SK-MEL-5 (cell line): ENCODE measurements at regions not wholly inside any gene's neighbourhood (a gene's known extent, or its start where the extent isn't known, plus 50 kb on each side); places are given as distances from the start of the nearest gene placed in this dataset.
"Not testable (repeated sequence)": the region's sequence is repeated elsewhere in the genome, so short reads cannot be mapped to it uniquely, and the experiment has no call there.

ENCODE experiments used
- DNase-seq: peaks from one replicate; pipeline ENCODE4 v3.0.0-alpha.2; 2016; ENCODE audit warnings: low read depth, low spot score
- in situ Hi-C: cut with HindIII; loops from 2 replicates; pipeline ENCODE4 v1.10.0; 2016; ENCODE audit warnings: low sequenced_read_pairs, high pct_unique_total_duplicates, low pct_unique_long_range_greater_than_20kb

GRCh38 chr4:180999217-180999616 lies 1244.0 kb upstream of the TENM3 start:
- peak; percentile 9 for DNase-seq
- in situ Hi-C loops = no loop called here

GRCh38 chr4:181004056-181004455 lies 1239.1 kb upstream of the TENM3 start:
- DNase-seq = no peak
- in situ Hi-C loops = no loop called here

- no peak for DNase-seq
- in situ Hi-C loops = no loop called here
These were observed 1236.5 kb upstream of the TENM3 start for GRCh38 chr4:181006499-181007260.

GRCh38 chr4:181007751-181008150 lies 1235.5 kb upstream of the TENM3 start:
- no peak for DNase-seq
- in situ Hi-C loops = no loop called here

GRCh38 chr4:181008164-181008563 lies 1235.0 kb upstream of the TENM3 start:
- DNase-seq = peak; percentile 70
- in situ Hi-C loops = no loop called here

GRCh38 chr4:181013162-181013561 lies 1230.0 kb upstream of the TENM3 start:
- no peak for DNase-seq
- in situ Hi-C loops = no loop called here

GRCh38 chr4:181017038-181017437 lies 1226.2 kb upstream of the TENM3 start:
- no peak for DNase-seq
- in situ Hi-C loops = no loop called here

- no peak for DNase-seq
- in situ Hi-C loops = no loop called here
These were observed 1224.7 kb upstream of the TENM3 start for GRCh38 chr4:181018472-181018871.

GRCh38 chr4:181018913-181019312 lies 1224.3 kb upstream of the TENM3 start:
- in situ Hi-C loops = no loop called here
- DNase-seq = no peak

GRCh38 chr4:181020456-181020855 lies 1222.7 kb upstream of the TENM3 start:
- in situ Hi-C loops = no loop called here
- DNase-seq = no peak

GRCh38 chr4:181021213-181021612 lies 1222.0 kb upstream of the TENM3 start:
- in situ Hi-C loops = no loop called here
- no peak for DNase-seq

GRCh38 chr4:181030135-181030921 lies 1212.9 kb upstream of the TENM3 start:
- in situ Hi-C loops, DNase-seq: not testable (repeated sequence)

GRCh38 chr4:181030961-181031360 lies 1212.2 kb upstream of the TENM3 start:
- in situ Hi-C loops = no loop called here
- DNase-seq = no peak

GRCh38 chr4:181043486-181043885 lies 1199.7 kb upstream of the TENM3 start:
- DNase-seq = no peak
- in situ Hi-C loops = no loop called here

GRCh38 chr4:181046809-181047208 lies 1196.4 kb upstream of the TENM3 start:
- no peak for DNase-seq
- in situ Hi-C loops = no loop called here

- no peak for DNase-seq
- in situ Hi-C loops = no loop called here
These were observed 1191.3 kb upstream of the TENM3 start for GRCh38 chr4:181051931-181052330.

- in situ Hi-C loops = no loop called here
- DNase-seq = no peak
These were observed 1181.4 kb upstream of the TENM3 start for GRCh38 chr4:181061787-181062186.

GRCh38 chr4:181063212-181063611 lies 1180.0 kb upstream of the TENM3 start:
- in situ Hi-C loops = no loop called here
- DNase-seq = no peak

- no peak for DNase-seq
- in situ Hi-C loops = no loop called here
These were observed 1165.9 kb upstream of the TENM3 start for GRCh38 chr4:181077341-181077740.
